ENCODE measurements at regions not wholly inside any gene's neighbourhood (a gene's known extent, or its start where the extent isn't known, plus 50 kb on each side); places are given as distances from the start of the nearest gene placed in this dataset.

GRCh38 chr2:234308813-234309195 is 188.1 kb downstream of the ARL4C start:
- TF ChIP-seq CTCF (conservative IDR thresholded peaks at IDR 0.05; ENCODE audit: low read depth, low read length), result no peak
- TF ChIP-seq EZH2 (IDR thresholded peaks at IDR 0.05; ENCODE audit: borderline replicate concordance, low read depth, low read length, poor library complexity, severe bottlenecking), result no peak
